Gastroesophageal sphincter (tissue), 4 donors: ENCODE measurements at regions not wholly inside any gene's neighbourhood (a gene's known extent, or its start where the extent isn't known, plus 50 kb on each side); places are given as distances from the start of the nearest gene placed in this dataset.

Source experiments
- ATAC-seq: fragments of 150-250 bp; one replicate; pipeline ENCODE4 v1.9.1; 2016; ENCODE audit warnings: mild to moderate bottlenecking, moderate library complexity
- H3K27ac ChIP-seq, 4 donors: fragments of 200-600 bp; sonication (generic) in 3 of 4; 1 replicate in 3 of 4; 2 replicates in 1 of 4; pipeline ENCODE4 v1.5.1; 2016 to 2019
- H3K27me3 ChIP-seq: fragments of 200-600 bp; sonication (generic); one replicate; pipeline ENCODE4 v1.5.1; 2019
- H3K36me3 ChIP-seq, 2 donors: fragments of 200-600 bp; sonication (generic); one replicate each; pipeline ENCODE4 v1.5.1; 2019; ENCODE audit warnings: control low read depth in 1 of 2
- H3K4me1 ChIP-seq, 3 donors: fragments of 200-600 bp; sonication (generic); 1 replicate in 2 of 3; 2 replicates in 1 of 3; pipeline ENCODE4 v1.5.1; 2016 to 2019; ENCODE audit warnings: control low read depth in 2 of 3
- H3K4me3 ChIP-seq, 2 donors: fragments of 200-600 bp; sonication (generic); one replicate each; pipeline ENCODE4 v1.5.1; 2019; ENCODE audit warnings: mild to moderate bottlenecking in 1 of 2, moderate library complexity in 1 of 2
- H3K9me3 ChIP-seq, 3 donors: fragments of 200-600 bp; sonication (generic); one replicate each; pipeline ENCODE4 v1.5.1; 2017 to 2019; ENCODE audit warnings: control low read depth in 2 of 3
- EP300 ChIP-seq: sonication (generic); formaldehyde crosslinking; IDR thresholded peaks from one replicate; pipeline ENCODE4 v1.6.1; 2017; ENCODE audit warnings: antibody characterized with exemption, mild to moderate bottlenecking
- POLR2A ChIP-seq, 2 donors: fragments of 450-650 bp; IDR thresholded peaks; one replicate each; pipeline ENCODE4 v1.6.1; 2017; ENCODE audit warnings: antibody characterized with exemption in 2 of 2, mild to moderate bottlenecking in 2 of 2, moderate library complexity in 1 of 2
- POLR2AphosphoS5 ChIP-seq: sonication (generic); formaldehyde crosslinking; IDR thresholded peaks from one replicate; pipeline ENCODE4 v1.6.1; 2017; ENCODE audit warnings: antibody characterized with exemption
- WGBS, 2 donors: methylation state at CpG; one replicate each; pipeline ENCODE4 v1.1.5; 2018; ENCODE audit warnings: low coverage in 1 of 2; 5-methylcytosine and 5-hydroxymethylcytosine counted together
- TF ChIP-seq, protein P1 (sequence below), 4 experiments: fragments of 200-600 bp in 2 of 4; fragments of 450-650 bp in 2 of 4; sonication (generic) in 1 of 4; IDR thresholded peaks; one replicate each; pipeline ENCODE4 v1.5.1; 2017 to 2019; ENCODE audit warnings: antibody characterized with exemption in 4 of 4, mild to moderate bottlenecking in 2 of 4, moderate library complexity in 2 of 4

DNA sequence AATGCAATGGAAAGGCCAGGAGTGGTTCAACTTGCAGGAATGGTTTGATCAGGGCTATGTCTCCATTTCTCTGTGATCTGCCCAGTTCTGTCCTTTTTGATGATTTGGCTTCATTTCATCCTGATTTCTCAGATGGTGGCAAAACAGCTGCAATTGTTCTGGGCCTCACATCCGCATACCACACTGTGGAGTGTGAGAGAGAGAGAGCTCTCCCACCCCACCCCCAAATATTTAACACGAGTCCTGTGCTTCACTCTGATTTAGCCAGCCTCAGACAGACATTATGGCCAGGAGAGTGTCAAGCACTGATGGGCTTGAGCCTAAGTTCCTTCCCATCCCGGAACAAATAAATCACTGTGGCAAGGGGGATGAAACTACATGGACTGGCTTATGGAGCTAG lies 284.6 kb downstream of the CDC5L start:
- no peaks in the 10 kb centered on the region for H3K27me3 ChIP-seq

DNA sequence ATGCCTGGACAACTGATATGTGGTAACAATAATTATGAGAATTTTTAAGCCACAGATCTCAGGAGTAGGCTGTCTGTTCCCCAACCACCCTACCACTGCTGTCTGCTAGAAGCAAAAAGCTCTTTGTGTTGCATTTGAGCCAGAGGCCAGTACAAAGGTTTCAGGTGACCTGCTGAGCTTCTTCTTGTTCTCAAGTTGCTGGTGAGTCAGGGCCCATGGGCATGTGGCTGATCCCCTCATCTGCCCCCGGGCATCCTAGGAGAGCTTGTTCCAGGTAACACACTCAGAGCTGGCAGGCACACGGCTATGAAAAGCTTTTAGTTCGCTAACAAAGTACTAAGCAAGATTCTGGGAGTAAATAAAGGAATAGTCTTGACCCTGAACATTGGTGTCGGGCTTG lies 285.3 kb downstream of the CDC5L start:
- no peak overlapping the region for H3K4me3 ChIP-seq
- no peak overlapping the region for H3K27ac ChIP-seq
- H3K27me3 ChIP-seq: no peaks in the 10 kb centered on the region
- H3K9me3 ChIP-seq: no peaks in the 10 kb centered on the region
- TF ChIP-seq EP300: no peak
- no peak for TF ChIP-seq POLR2AphosphoS5
- TF ChIP-seq, protein P1, sequence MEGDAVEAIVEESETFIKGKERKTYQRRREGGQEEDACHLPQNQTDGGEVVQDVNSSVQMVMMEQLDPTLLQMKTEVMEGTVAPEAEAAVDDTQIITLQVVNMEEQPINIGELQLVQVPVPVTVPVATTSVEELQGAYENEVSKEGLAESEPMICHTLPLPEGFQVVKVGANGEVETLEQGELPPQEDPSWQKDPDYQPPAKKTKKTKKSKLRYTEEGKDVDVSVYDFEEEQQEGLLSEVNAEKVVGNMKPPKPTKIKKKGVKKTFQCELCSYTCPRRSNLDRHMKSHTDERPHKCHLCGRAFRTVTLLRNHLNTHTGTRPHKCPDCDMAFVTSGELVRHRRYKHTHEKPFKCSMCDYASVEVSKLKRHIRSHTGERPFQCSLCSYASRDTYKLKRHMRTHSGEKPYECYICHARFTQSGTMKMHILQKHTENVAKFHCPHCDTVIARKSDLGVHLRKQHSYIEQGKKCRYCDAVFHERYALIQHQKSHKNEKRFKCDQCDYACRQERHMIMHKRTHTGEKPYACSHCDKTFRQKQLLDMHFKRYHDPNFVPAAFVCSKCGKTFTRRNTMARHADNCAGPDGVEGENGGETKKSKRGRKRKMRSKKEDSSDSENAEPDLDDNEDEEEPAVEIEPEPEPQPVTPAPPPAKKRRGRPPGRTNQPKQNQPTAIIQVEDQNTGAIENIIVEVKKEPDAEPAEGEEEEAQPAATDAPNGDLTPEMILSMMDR (IDR thresholded peaks at IDR 0.05): no peak
- no peak for TF ChIP-seq POLR2A (IDR thresholded peaks at IDR 0.05)
- no peaks in the 10 kb centered on the region for H3K4me1 ChIP-seq
- no peak for ATAC-seq
- 100% methylated on average over 2 to 3 of the region's 4 CpGs for WGBS, 2 donors
- no peaks in the 10 kb centered on the region for H3K36me3 ChIP-seq

More for the DNA sequence above, 284.6 kb downstream of the CDC5L start:
- Histone ChIP-seq H3K36me3 (no peaks in the 10 kb centered on the region), H3K4me1 (no peaks in the 10 kb centered on the region), H3K9me3 (no peaks in the 10 kb centered on the region), H3K4me3 (no peak overlapping the region), H3K27ac (no peak overlapping the region)
- TF ChIP-seq POLR2AphosphoS5: no peak
- no peak for TF ChIP-seq EP300
- TF ChIP-seq POLR2A (IDR thresholded peaks at IDR 0.05): no peak
- TF ChIP-seq, protein P1 (IDR thresholded peaks at IDR 0.05): no peak
- no peak for ATAC-seq
- WGBS, 2 donors: 74% methylated on average over 3 of the region's 3 CpGs; no CpG with 5 or more reads in 1 of the 2 donors

DNA sequence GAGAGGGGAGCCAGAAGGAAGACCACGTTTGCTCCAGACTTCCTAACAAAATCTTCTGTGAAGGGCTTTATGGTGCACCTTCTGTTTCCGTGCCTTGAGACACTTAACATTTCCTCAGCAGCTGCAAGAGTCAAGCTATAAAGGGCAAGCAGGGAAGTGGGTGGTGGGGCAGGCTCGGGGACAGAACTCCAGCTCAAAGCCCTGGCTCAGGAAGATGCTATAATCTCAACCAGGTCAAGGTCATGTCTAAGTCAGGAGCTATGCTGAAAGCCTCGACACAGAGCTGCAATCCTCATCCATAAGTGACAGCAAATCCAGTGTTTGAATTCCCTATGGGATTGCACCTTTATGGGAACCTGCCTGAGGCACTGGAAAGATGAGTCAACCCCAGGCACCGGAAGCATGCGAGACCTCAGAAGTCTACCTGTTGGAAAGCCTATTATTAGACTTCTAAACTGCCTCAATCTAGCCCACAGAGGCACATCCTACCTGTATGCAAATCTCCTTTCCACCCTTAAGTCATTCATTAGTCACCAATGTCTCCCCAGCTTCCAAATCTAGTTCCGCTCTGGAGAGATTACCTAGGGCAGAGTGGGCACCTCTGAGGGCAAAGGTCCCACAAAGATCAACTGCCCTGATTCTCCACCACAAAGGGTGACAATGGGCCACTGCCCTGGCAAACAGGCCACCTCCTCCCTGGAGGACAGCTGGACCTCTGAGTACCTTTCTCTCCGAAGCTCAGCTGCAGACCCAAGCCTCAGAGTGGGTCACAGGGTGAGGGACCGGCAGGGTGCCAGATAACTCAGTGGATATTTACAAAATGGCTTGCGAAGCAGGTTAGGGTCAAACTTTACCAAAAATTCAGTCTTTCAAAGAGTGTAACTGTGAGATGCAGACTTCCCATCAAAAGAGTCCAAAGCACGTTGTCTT lies 287.0 kb downstream of the CDC5L start:
- no peak overlapping the region for H3K4me3 ChIP-seq
- no peaks in the 10 kb centered on the region for H3K9me3 ChIP-seq
- H3K27ac ChIP-seq: no peak overlapping the region
- 73 to 85% methylated on average over 7 to 8 of the region's 11 CpGs for WGBS, 2 donors
- no peaks in the 10 kb centered on the region for H3K36me3 ChIP-seq
- no peak for ATAC-seq
- TF ChIP-seq EP300 (no peak), POLR2AphosphoS5 (no peak), POLR2A (IDR thresholded peaks at IDR 0.05) (no peak)
- TF ChIP-seq, protein P1 (IDR thresholded peaks at IDR 0.05): no peak
- H3K27me3 ChIP-seq: no peaks in the 10 kb centered on the region
- no peaks in the 10 kb centered on the region for H3K4me1 ChIP-seq

DNA sequence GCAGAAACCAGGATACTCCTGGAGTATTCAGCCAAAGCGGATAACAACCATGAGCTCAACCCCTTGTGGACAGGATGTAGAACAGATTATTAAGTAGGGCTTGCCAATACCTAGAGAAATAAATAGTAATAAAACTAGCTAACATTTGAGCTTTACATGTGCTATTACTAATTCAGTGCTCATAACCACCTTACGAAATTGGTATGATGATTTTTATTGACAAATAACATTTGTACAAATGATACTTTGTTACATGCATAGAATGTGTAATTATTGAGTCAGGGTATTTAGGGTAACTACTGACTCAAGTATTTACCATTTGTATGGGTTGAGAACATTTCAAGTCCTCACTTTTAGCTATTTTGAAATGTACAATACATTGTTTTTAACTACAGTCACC lies 287.9 kb downstream of the CDC5L start:
- H3K9me3 ChIP-seq: no peaks in the 10 kb centered on the region
- no peak overlapping the region for H3K27ac ChIP-seq
- H3K27me3 ChIP-seq: no peaks in the 10 kb centered on the region
- 80 to 87% methylated on average over 1 to 2 of the region's 2 CpGs for WGBS, 2 donors
- no peak overlapping the region for H3K4me3 ChIP-seq
- no peak for ATAC-seq
- H3K4me1 ChIP-seq: no peaks in the 10 kb centered on the region
- TF ChIP-seq POLR2AphosphoS5 (no peak), POLR2A (IDR thresholded peaks at IDR 0.05) (no peak), EP300 (no peak)
- TF ChIP-seq, protein P1 (IDR thresholded peaks at IDR 0.05): no peak
- H3K36me3 ChIP-seq: no peaks in the 10 kb centered on the region
